Progenitor cell of endocrine pancreas (in vitro differentiated cells): ENCODE measurements at regions not wholly inside any gene's neighbourhood (a gene's known extent, or its start where the extent isn't known, plus 50 kb on each side); places are given as distances from the start of the nearest gene placed in this dataset.

ENCODE experiments used
- DNase-seq: peaks from one replicate; pipeline ENCODE4 v3.0.0; 2021; ENCODE audit warnings: low spot score; ENCODE audit not compliant: unreplicated experiment
- H3K27ac Mint-ChIP-seq: 2 replicates; pipeline ENCODE4 v1.8.0; 2021; ENCODE audit warnings: mild to moderate bottlenecking, moderate library complexity, mixed read lengths
- H3K27me3 Mint-ChIP-seq: 2 replicates; pipeline ENCODE4 v1.8.0; 2021; ENCODE audit warnings: mixed read lengths
- H3K36me3 Mint-ChIP-seq: 2 replicates; pipeline ENCODE4 v1.8.0; 2022; ENCODE audit warnings: mixed read lengths; ENCODE audit not compliant: insufficient read depth
- H3K4me1 Mint-ChIP-seq: 2 replicates; pipeline ENCODE4 v1.8.0; 2021; ENCODE audit warnings: low read depth, mixed read lengths
- H3K4me3 Mint-ChIP-seq: 2 replicates; pipeline ENCODE4 v1.8.0; 2021; ENCODE audit warnings: low read depth, mild to moderate bottlenecking, moderate library complexity, mixed read lengths
- H3K9me3 Mint-ChIP-seq: 2 replicates; pipeline ENCODE4 v1.8.0; 2021; ENCODE audit warnings: low read depth, mixed read lengths
- TF ChIP-seq, protein P1 (sequence below): fragments of 200-600 bp; sonication (generic); IDR thresholded peaks from one replicate; pipeline ENCODE4 v1.5.0; 2021; ENCODE audit warnings: antibody characterized with exemption, mild to moderate bottlenecking; ENCODE audit not compliant: unreplicated experiment

GRCh38 chr7:23956772-23957576 is 247.0 kb downstream of the STK31 start:
- DNase-seq: no peak
- Mint-ChIP-seq H3K36me3 (no peaks in the 10 kb centered on the region), H3K4me3 (no peak overlapping the region), H3K27ac (peak overlapping the region; percentile 34), H3K4me1 (peaks cover 13% of the 10 kb centered on the region), H3K27me3 (no peaks in the 10 kb centered on the region), H3K9me3 (peaks cover 6% of the 10 kb centered on the region)
- TF ChIP-seq, protein P1, sequence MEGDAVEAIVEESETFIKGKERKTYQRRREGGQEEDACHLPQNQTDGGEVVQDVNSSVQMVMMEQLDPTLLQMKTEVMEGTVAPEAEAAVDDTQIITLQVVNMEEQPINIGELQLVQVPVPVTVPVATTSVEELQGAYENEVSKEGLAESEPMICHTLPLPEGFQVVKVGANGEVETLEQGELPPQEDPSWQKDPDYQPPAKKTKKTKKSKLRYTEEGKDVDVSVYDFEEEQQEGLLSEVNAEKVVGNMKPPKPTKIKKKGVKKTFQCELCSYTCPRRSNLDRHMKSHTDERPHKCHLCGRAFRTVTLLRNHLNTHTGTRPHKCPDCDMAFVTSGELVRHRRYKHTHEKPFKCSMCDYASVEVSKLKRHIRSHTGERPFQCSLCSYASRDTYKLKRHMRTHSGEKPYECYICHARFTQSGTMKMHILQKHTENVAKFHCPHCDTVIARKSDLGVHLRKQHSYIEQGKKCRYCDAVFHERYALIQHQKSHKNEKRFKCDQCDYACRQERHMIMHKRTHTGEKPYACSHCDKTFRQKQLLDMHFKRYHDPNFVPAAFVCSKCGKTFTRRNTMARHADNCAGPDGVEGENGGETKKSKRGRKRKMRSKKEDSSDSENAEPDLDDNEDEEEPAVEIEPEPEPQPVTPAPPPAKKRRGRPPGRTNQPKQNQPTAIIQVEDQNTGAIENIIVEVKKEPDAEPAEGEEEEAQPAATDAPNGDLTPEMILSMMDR: no peak

DNA sequence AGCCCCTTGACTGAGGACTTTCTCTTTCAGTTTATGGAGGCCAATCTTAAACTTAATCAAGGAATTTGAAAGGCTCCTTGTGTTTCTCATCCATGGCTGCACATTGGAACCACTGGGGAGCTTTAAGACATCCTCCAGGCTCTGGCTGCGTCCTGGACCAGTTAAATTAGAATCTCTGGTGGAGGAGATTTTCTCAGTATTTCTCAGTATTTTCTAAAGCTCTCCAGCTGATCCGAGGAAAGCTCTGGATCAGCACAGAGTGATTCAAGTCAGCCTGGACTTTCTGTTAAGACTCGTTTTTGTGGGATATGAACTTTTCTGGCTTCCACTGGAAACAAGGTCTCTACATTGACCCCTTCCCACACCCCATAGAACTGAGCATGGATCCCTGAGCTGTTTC is 249.8 kb downstream of the STK31 start:
- TF ChIP-seq, protein P1: no peak
- Mint-ChIP-seq H3K27me3 (no peaks in the 10 kb centered on the region), H3K9me3 (no peaks in the 10 kb centered on the region), H3K4me3 (no peak overlapping the region), H3K36me3 (no peaks in the 10 kb centered on the region), H3K4me1 (peaks cover 13% of the 10 kb centered on the region), H3K27ac (no peak overlapping the region)
- no peak for DNase-seq

DNA sequence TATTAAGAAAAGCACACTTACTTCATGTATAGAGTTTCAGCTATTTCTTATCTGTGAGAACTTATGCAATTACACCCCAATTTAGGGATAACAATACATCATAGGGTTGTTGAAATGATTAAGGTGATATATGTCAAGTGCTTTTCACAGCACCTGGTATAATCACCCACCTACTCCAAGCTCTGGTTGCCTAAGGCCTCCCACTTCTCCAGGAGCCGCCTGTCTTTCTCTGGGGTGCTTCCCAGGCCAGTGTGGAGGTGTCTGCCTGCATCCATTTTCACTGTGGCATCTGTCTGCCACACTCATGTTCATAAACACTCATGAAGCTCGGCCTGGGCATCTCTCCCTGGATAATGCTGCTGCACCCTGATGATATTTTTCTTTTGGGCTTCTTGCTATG is 250.3 kb downstream of the STK31 start:
- H3K4me3 Mint-ChIP-seq: no peak overlapping the region
- DNase-seq: no peak
- H3K27me3 Mint-ChIP-seq: no peaks in the 10 kb centered on the region
- TF ChIP-seq, protein P1: no peak
- H3K36me3 Mint-ChIP-seq: no peaks in the 10 kb centered on the region
- peaks cover 13% of the 10 kb centered on the region for H3K4me1 Mint-ChIP-seq
- no peak overlapping the region for H3K27ac Mint-ChIP-seq
- no peaks in the 10 kb centered on the region for H3K9me3 Mint-ChIP-seq

GRCh38 chr7:23963461-23964165 is 253.6 kb downstream of the STK31 start:
- no peaks in the 10 kb centered on the region for H3K9me3 Mint-ChIP-seq
- DNase-seq: no peak
- no peak overlapping the region for H3K4me3 Mint-ChIP-seq
- no peak overlapping the region for H3K27ac Mint-ChIP-seq
- no peaks in the 10 kb centered on the region for H3K36me3 Mint-ChIP-seq
- H3K27me3 Mint-ChIP-seq: no peaks in the 10 kb centered on the region
- H3K4me1 Mint-ChIP-seq: peaks cover 4% of the 10 kb centered on the region
- TF ChIP-seq, protein P1: no peak

- TF ChIP-seq, protein P1: no peak
- no peaks in the 10 kb centered on the region for H3K9me3 Mint-ChIP-seq
- no peak overlapping the region for H3K27ac Mint-ChIP-seq
- no peaks in the 10 kb centered on the region for H3K36me3 Mint-ChIP-seq
- no peak overlapping the region for H3K4me3 Mint-ChIP-seq
- no peak for DNase-seq
- H3K4me1 Mint-ChIP-seq: peaks cover 8% of the 10 kb centered on the region
- H3K27me3 Mint-ChIP-seq: no peaks in the 10 kb centered on the region
Measured at GRCh38 chr7:23964715-23965114, 254.7 kb downstream of the STK31 start.
